Dendritic cell treated with granulocyte-macrophage colony-stimulating factor and Interleukin-4, amounts not matched to agents 40 ng/mL and 50 ng/mL, for 4 days (primary cell): ENCODE measurements at regions not wholly inside any gene's neighbourhood (a gene's known extent, or its start where the extent isn't known, plus 50 kb on each side); places are given as distances from the start of the nearest gene placed in this dataset.

Source experiments
- H3K27ac Mint-ChIP-seq: one replicate; pipeline ENCODE4 v1.8.0; 2022; ENCODE audit warnings: mild to moderate bottlenecking, mixed read lengths
- H3K27me3 Mint-ChIP-seq: one replicate; pipeline ENCODE4 v1.8.0; 2022; ENCODE audit warnings: mild to moderate bottlenecking, mixed read lengths
- H3K36me3 Mint-ChIP-seq: one replicate; pipeline ENCODE4 v1.8.0; 2022; ENCODE audit warnings: low read depth, mixed read lengths
- H3K4me1 Mint-ChIP-seq: one replicate; pipeline ENCODE4 v1.8.0; 2022; ENCODE audit warnings: low read depth, mixed read lengths
- H3K4me3 Mint-ChIP-seq: one replicate; pipeline ENCODE4 v1.8.0; 2022; ENCODE audit warnings: mild to moderate bottlenecking, moderate library complexity, mixed read lengths
- H3K9me3 Mint-ChIP-seq: one replicate; pipeline ENCODE4 v1.8.0; 2022; ENCODE audit warnings: mixed read lengths
- intact Hi-C: fragments of 100-400 bp; cut with micrococcal nuclease; formaldehyde crosslinking; loops from one replicate; pipeline ENCODE4 v1.15.0; 2022

DNA sequence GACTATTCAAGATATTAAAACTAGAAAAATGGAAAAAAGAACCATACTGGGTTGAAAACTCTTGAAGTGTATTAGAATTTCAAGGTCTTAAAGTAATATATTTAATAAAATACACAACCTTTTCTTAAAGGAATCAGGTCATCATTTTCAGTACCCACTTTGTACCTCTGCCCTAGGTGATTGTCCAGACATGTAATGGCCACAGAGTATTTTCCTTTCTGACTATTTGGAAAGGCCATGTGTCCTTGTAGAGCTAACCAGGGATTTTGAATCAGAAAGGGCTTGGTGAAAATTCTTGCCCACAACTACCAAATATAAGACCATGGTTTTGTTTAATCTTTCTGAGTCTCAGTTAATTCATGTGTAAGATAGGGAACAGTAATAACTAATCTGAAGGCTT lies 91.4 kb upstream of the MLIP start:
- H3K9me3 Mint-ChIP-seq, result no peaks in the 10 kb centered on the region
- no peak overlapping the region for H3K27ac Mint-ChIP-seq
- H3K4me1 Mint-ChIP-seq, result no peaks in the 10 kb centered on the region
- no peak overlapping the region for H3K4me3 Mint-ChIP-seq
- intact Hi-C loops, result no loop called here
- no peaks in the 10 kb centered on the region for H3K27me3 Mint-ChIP-seq
- no peaks in the 10 kb centered on the region for H3K36me3 Mint-ChIP-seq

DNA sequence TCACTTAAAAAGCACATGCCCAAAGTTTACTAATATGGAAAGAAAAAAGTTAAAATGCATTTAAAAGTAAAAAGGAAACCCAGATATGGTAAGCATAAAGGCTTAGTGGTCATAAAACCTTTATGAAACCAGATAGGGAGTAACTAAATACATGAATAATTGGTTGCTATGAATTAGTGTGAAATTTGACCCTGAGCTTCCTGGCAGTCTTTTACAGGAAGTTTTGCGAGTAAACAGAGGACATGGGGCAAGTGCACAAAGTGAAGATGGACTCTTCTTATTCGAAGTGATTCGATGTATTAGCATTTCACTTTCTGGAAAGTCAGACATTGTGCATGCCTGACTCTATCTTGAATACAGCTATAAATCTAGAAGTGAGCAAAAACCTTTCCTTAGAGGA lies 90.9 kb upstream of the MLIP start:
- no peak overlapping the region for H3K27ac Mint-ChIP-seq
- H3K9me3 Mint-ChIP-seq, result no peaks in the 10 kb centered on the region
- H3K4me3 Mint-ChIP-seq, result no peak overlapping the region
- H3K4me1 Mint-ChIP-seq, result no peaks in the 10 kb centered on the region
- H3K27me3 Mint-ChIP-seq, result no peaks in the 10 kb centered on the region
- H3K36me3 Mint-ChIP-seq, result no peaks in the 10 kb centered on the region
- intact Hi-C loops, result no loop called here

DNA sequence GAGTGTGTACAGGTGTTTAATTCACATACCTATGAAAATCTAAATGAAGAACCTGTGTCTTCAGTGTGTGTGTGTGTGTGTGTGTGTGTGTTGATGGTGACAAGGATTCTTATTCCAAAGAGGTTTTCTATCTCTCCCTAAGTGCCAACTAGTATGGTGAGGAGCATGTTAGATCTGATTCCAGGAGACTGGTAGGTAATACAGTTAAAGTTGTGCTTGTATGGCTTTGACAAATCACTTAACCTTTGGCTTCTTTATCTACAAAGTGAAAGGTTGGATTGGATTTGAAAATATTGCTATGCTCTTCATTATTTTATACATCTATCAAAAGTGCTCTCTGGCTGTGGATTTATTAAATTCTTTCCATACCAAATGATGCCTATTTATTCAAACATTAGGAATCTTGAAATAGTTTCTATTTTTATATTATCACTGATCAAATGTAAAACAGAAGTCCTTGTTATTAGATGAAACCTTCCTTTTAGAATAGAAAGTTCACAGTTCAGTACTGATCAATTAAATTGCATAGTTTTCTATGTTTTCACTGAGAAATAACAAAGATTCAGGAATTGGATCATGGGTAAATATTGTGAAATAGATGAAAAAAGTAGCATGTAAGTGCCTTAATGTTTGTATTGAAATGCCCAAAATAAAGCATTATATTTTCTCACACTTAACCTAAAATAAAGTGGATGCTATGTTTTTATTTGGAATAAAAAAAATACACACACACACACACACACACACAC lies 84.4 kb upstream of the MLIP start:
- Mint-ChIP-seq H3K36me3 (no peaks in the 10 kb centered on the region), H3K27ac (no peak overlapping the region), H3K27me3 (no peaks in the 10 kb centered on the region), H3K4me1 (no peaks in the 10 kb centered on the region), H3K4me3 (no peak overlapping the region), H3K9me3 (no peaks in the 10 kb centered on the region)
- intact Hi-C loops, result no loop called here

DNA sequence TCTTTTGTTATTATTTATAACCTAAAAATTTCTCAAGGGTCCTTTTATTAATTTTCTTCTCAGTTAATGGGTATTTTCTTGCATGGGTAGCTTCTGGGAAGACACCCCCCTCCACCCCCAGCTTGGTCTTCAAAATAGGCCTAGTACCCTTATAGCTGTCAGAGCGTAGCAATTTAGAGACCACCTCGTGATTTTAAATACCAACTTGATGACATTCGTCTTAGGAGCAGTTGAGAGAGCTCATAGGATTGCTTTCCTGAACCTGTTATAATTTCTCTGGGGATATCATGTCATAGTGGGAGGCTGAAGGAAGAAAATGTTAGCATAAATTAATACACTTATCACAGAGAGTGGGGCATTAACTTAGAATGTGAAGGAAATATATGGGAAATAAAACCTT lies 83.1 kb upstream of the MLIP start:
- intact Hi-C loops, result no loop called here
- Mint-ChIP-seq H3K27me3 (no peaks in the 10 kb centered on the region), H3K36me3 (no peaks in the 10 kb centered on the region)

DNA sequence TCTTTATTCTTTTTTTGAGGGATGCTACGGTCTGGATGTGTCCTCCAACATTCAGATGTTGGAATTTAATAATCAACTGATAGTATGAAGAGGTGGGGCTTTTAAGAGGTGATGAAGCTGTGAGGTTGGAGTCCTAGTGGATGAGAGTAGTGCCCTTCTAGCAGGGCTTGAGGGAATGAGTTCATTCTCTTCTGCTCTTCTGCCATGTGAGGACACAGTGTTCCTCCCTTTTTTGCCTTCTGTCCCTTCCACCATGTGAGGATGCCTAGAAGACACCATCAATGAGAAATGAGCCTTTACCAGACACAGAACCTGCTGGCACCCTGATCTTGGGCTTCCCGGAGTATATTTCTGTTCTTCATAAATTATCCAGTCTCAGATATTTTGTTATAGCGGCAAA lies 82.1 kb upstream of the MLIP start:
- Mint-ChIP-seq H3K36me3 (no peaks in the 10 kb centered on the region), H3K27me3 (no peaks in the 10 kb centered on the region), H3K4me1 (no peaks in the 10 kb centered on the region), H3K9me3 (no peaks in the 10 kb centered on the region), H3K27ac (no peak overlapping the region), H3K4me3 (no peak overlapping the region)
- intact Hi-C loops, result no loop called here

More for the DNA sequence above, 83.1 kb upstream of the MLIP start:
- no peak overlapping the region for H3K4me3 Mint-ChIP-seq
- H3K4me1 Mint-ChIP-seq, result no peaks in the 10 kb centered on the region
- no peaks in the 10 kb centered on the region for H3K9me3 Mint-ChIP-seq
- no peak overlapping the region for H3K27ac Mint-ChIP-seq

DNA sequence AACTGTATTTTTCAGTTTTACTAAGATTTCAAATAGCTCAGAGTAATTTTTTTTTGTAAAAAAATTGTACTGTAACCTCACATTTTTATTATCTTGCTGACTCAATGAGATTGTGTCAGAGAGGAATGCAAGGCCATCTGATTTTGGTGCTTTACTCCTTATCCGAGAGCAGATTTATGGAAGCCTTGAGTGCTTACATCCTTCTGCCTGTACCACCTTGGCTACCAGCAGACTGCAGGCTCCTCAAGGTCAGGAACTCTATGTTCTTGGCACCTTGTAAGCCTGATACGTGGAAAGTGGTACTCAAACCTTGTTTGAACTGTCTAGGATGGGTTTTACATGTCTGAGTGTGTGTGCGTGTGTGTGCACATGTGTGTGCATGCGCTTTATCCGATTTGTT lies 80.1 kb upstream of the MLIP start:
- intact Hi-C loops, result no loop called here
- Mint-ChIP-seq H3K36me3 (no peaks in the 10 kb centered on the region), H3K27me3 (no peaks in the 10 kb centered on the region), H3K4me1 (no peaks in the 10 kb centered on the region), H3K4me3 (no peak overlapping the region), H3K9me3 (no peaks in the 10 kb centered on the region), H3K27ac (no peak overlapping the region)

DNA sequence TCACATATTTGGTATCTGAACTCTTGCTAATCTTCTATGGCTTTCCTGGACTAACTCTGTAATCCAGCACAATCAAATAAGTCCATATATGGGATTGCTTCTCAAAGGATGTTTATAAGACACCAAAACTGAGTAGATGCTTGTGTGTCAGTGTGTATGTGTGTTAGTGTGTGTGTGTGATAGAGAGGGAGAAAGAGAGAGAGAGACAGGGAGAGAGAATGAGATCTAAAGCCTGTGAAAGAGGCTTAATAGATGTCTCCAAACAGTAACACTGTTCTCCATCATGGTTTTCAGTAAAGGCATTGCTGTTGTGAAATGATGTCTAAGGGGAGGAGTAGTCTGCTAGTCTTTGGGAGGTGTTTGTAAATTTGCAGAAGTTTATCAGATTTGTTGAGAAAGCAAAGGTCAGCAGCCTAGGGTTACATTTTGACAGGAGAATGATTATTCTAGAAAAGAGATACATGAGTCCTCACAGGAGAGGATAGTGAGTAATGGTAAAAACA lies 73.9 kb upstream of the MLIP start:
- no peaks in the 10 kb centered on the region for H3K27me3 Mint-ChIP-seq
- H3K4me3 Mint-ChIP-seq, result no peak overlapping the region
- H3K27ac Mint-ChIP-seq, result no peak overlapping the region
- no peaks in the 10 kb centered on the region for H3K36me3 Mint-ChIP-seq
- intact Hi-C loops, result no loop called here
- H3K9me3 Mint-ChIP-seq, result no peaks in the 10 kb centered on the region
- no peaks in the 10 kb centered on the region for H3K4me1 Mint-ChIP-seq

DNA sequence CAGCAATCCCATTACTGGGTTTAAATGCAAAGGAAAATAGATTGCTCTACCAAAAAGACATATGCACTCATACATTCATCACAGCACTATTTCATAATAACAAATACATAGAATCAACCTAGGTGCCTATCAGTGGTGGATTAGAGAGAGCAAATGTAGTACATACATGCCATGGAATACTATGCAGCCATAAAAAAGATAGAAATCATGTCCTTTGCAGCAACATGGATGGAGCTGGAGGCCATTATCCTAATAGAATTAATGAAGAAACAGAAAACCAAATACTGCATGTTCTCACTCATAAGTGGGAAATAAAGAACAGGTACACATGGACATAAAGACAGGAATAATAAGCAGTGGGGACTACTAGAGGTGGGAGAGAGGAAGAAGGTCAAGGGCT lies 70.7 kb upstream of the MLIP start:
- intact Hi-C loops, result no loop called here
- Mint-ChIP-seq H3K4me1 (no peaks in the 10 kb centered on the region), H3K9me3 (no peaks in the 10 kb centered on the region), H3K36me3 (no peaks in the 10 kb centered on the region), H3K27me3 (no peaks in the 10 kb centered on the region), H3K4me3 (no peak overlapping the region), H3K27ac (no peak overlapping the region)

DNA sequence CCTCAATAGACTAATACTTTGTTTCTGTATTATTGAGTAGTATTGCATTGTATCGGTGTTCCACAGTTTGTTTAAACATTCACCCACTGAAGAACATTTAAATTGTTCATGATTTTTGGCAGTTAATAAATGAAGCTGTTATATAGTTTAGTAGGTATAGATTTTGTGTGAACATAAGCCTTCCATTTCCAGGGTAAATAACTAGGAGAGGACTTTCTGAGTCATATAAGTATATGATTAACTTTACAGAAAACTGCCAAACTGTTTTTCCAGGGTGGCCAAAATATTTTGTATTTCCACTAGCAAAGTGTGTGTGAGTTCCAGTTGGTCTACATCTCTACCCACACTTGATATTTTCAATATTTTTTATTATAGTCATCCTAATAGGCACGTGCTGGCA lies 70.0 kb upstream of the MLIP start:
- Mint-ChIP-seq H3K9me3 (no peaks in the 10 kb centered on the region), H3K4me3 (no peak overlapping the region), H3K27ac (no peak overlapping the region), H3K27me3 (no peaks in the 10 kb centered on the region), H3K36me3 (no peaks in the 10 kb centered on the region), H3K4me1 (no peaks in the 10 kb centered on the region)
- intact Hi-C loops, result no loop called here

DNA sequence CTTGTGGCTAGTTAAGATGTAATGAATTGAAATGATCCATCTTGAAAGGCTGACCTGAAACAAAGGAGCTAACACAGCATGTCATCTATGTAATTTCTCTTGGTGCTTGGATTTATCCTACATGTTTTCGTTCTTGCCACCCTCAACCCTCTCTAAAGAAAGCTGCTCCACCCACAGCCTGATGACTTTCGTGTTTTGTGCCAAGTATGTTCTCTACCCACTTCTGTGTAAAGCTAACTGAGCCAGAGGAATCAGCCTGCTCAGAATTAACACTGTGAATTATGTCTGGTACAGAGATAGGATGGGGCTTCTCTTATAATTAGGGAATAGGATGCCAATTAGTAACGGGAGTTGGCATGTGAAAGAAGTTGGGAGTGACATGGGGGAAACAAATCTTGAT lies 67.9 kb upstream of the MLIP start:
- Mint-ChIP-seq H3K9me3 (no peaks in the 10 kb centered on the region), H3K27me3 (no peaks in the 10 kb centered on the region), H3K4me1 (no peaks in the 10 kb centered on the region), H3K36me3 (no peaks in the 10 kb centered on the region), H3K27ac (no peak overlapping the region), H3K4me3 (no peak overlapping the region)
- intact Hi-C loops, result no loop called here

DNA sequence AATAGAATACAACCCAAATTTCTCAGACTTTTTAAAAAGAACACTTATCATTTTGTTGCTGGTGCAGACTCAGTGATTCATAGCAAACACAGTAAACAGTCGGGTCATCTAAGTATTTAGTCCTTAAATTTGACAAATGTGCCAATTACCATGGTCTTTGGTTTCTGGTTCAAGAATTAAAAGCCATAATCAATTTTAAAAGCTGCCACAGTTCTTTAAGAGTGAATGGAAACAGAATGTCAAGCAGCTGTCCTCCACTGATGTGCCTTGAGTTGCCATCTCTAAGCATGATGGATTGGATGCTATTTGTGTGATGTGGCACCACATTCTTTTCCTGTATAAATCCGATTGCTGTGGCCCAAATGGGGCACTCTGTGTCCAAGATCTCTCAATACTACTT lies 67.2 kb upstream of the MLIP start:
- Mint-ChIP-seq H3K27ac (no peak overlapping the region), H3K4me3 (no peak overlapping the region), H3K4me1 (no peaks in the 10 kb centered on the region), H3K9me3 (no peaks in the 10 kb centered on the region), H3K27me3 (no peaks in the 10 kb centered on the region), H3K36me3 (no peaks in the 10 kb centered on the region)
- intact Hi-C loops, result no loop called here

DNA sequence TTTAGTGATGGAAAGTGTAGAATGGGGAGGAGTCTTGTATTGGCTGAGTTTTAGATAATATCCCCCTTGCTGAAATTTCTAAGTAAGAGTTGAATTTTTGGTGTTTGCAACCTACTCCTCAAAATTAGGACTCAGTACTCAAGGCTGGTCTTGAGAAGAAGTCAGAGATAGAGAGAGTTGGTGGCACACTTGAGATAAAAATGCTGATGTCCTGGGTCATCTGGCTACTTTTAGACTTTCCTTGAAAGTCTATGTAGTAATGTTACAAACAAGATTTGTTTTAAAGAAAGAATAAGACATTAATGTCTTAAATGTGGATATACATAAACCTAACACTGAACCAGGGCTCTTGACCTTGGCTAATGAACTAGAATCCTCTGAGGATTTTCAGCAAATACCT lies 62.5 kb upstream of the MLIP start:
- intact Hi-C loops, result no loop called here
- Mint-ChIP-seq H3K4me3 (no peak overlapping the region), H3K9me3 (no peaks in the 10 kb centered on the region), H3K27me3 (no peaks in the 10 kb centered on the region), H3K27ac (no peak overlapping the region), H3K4me1 (no peaks in the 10 kb centered on the region), H3K36me3 (no peaks in the 10 kb centered on the region)

DNA sequence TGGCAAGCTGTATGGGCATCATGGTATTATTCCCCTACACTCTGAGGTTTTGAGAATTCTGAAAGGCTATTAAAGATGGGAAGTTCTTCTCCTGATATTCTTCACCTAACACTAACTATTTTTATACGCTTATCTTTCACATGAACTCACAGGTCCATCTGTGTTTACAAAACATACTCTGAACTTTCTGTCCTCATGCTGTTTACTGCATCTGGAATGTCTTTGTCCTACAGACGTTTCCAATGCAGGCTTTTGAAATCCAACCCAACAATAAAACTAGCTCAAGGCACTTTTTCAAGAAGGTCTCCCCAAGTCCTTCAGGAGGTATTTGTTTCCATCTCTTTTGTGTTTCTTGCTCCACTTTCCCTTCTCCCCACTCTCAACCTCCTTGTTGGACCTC lies 60.5 kb upstream of the MLIP start:
- H3K27ac Mint-ChIP-seq, result no peak overlapping the region
- no peak overlapping the region for H3K4me3 Mint-ChIP-seq
- no peaks in the 10 kb centered on the region for H3K9me3 Mint-ChIP-seq
- H3K36me3 Mint-ChIP-seq, result no peaks in the 10 kb centered on the region
- no peaks in the 10 kb centered on the region for H3K27me3 Mint-ChIP-seq
- no peaks in the 10 kb centered on the region for H3K4me1 Mint-ChIP-seq
- intact Hi-C loops, result no loop called here

DNA sequence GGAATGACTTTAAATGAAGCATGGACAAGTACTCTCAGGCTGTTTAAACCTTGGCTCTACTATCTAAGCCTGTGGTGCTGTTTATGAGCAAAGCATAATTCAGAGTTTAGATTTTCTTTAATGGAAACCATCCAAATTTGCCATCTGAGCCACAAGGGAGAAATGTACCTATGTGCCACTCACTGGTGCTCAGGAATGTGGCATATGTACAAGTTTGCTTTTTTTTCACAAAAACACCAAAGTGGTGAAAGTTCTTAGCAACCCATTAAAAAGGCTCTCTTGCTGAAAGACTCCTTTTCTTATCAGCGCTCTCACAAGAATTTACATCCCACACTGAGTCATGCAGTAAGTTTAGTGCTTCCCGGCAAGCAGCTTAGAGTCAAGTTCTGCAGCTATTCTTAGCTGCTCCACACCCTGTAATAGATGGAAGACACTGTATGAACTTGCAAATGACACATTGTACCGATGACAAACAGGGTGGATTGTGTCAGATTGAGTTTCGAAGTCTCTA lies 57.3 kb upstream of the MLIP start:
- no peak overlapping the region for H3K4me3 Mint-ChIP-seq
- H3K27me3 Mint-ChIP-seq, result no peaks in the 10 kb centered on the region
- H3K9me3 Mint-ChIP-seq, result no peaks in the 10 kb centered on the region
- H3K4me1 Mint-ChIP-seq, result no peaks in the 10 kb centered on the region
- H3K27ac Mint-ChIP-seq, result no peak overlapping the region
- H3K36me3 Mint-ChIP-seq, result no peaks in the 10 kb centered on the region
- intact Hi-C loops, result no loop called here

DNA sequence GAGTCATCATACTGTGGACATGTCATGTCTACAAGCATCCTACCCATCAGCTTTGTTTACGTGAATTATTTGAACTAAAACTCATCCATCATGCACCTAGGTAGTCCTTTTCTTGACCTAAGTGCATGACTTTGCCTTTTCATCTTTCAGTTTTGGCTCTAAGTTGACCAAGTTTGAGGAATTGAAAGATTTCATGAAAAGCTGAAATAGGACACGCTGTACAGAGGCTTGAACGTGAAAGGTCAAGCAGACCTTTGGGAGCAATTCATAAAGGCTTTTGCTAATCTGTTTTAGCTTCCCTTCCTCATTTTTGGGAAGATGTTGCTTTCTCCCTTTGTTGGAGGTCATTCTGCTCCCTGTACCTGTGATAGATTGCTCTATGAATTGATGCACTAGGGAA lies 55.1 kb upstream of the MLIP start:
- intact Hi-C loops, result no loop called here
- Mint-ChIP-seq H3K4me1 (no peaks in the 10 kb centered on the region), H3K27ac (no peak overlapping the region), H3K36me3 (no peaks in the 10 kb centered on the region), H3K4me3 (no peak overlapping the region), H3K9me3 (no peaks in the 10 kb centered on the region), H3K27me3 (no peaks in the 10 kb centered on the region)
